HG02623 (cell line): ENCODE measurements at regions not wholly inside any gene's neighbourhood (a gene's known extent, or its start where the extent isn't known, plus 50 kb on each side); places are given as distances from the start of the nearest gene placed in this dataset.
"Not testable (repeated sequence)": the region's sequence is repeated elsewhere in the genome, so short reads cannot be mapped to it uniquely, and the experiment has no call there.

Source experiments
- ATAC-seq: cut with Tn5 transposase; IDR thresholded peaks from one replicate; pipeline ENCODE4 v1.9.1; 2021; ENCODE audit warnings: moderate library complexity; ENCODE audit not compliant: unreplicated experiment

DNA sequence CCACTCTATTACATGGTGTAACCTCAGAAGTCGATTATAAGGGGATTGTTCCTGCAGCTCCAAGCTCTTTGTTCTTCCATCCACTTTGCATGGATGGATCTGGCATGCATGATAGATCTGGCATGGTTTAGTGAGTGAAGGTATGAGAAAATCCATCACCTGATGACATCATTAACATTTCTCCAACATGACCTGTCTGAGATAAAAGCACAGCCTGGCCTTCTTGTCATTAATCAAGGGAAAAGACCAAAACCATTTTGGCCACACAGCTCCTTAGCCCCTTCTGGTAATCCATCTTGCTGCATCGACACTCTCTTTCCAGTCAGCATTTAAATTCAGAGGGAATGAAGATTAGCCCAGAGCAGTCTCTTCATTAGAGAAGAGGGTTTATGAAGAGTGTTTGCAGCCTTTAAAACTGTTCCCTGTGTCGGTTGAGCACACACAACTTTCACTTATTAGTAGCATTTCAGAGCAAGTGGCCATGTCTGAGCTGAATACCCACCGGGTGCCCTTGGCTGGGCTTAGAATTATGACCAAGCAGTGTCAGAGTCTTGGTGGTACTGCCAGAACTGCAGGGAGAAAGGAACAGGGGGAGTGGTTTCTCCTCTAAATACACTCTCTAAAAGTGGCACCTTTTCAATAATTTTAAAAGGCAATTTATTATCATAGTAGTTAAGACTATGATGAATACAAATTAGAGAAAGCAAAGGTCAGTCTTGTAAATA, 246.0 kb downstream of the HAPSTR1 start:
- ATAC-seq = no peak

- no peak for ATAC-seq
These were observed 246.6 kb downstream of the HAPSTR1 start for GRCh38 chr16:9338068-9338467.

GRCh38 chr16:9338510-9338909, 247.1 kb downstream of the HAPSTR1 start:
- ATAC-seq = no peak

DNA sequence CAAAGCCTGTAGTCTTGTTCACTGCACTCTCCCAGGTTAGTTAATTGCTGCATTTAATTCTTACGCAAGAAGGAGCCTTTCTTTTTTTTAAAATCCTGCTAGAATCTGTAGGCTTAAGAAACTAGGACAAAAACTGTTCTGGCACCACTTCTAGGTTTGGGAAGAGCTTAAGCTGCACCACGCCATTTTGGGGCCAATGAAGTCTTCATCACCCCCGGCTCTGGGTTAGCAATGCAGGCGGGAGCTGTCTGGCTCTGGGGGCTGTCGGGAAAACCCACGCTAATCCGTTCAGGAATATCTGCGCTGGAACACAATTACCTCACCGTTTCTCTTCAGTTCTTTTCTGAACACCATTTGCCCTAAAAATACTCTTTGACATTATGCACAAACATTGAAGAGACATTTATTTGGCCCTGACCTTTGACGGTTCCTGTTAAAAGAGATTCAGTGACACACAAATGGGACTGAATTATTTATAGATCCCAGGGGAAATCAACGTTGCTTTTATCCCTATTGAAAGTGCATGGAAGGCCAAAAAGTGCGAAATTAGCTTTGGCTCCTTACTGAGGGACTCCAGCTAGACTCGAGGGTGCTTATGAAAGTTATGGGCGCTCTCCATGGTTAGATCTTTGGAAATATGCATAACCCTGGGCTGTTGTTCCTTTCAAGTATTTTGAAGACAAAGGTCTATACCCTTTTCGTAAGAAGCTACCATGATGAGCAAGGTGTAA, 249.2 kb downstream of the HAPSTR1 start:
- ATAC-seq = no peak

DNA sequence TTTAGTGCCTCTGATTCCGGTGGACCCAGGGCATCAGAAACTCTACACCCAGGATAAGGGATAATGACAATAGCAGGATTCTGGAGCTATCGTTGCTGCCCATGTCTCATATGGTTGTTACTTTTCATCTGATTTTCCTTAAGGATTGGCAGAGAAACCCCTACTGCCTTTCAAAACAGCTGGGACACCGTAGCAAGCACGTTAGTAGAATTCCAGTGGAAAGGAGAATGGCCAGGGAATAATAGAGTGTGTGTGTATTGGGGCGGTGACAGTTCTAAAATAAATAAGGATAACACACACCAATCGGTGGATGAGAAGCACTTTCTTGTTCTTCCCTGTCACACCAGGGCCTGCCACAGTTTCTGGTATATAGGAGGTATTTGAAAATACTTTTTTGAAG, 251.8 kb downstream of the HAPSTR1 start:
- no peak for ATAC-seq

- ATAC-seq = no peak
These were observed 253.1 kb downstream of the HAPSTR1 start for GRCh38 chr16:9344508-9344907.

DNA sequence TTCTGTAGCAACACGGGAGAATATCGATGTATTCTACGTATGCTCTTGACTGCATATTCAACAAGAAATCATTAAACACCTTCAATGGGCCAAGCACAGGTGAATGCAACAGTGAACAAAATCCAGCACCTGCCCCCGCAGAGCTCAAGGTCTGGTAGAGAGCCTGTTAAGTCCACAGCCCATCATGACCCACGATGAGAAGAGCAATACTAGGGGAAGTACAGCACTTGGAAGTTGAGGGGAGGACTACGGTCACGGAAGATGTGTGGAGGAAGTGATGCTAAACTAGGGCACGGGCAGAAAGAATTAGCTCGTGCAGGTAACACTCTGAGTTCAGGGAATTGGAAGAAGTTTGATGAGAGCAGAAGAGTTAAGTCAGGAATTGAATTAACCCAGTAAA, 253.6 kb downstream of the HAPSTR1 start:
- ATAC-seq = no peak

DNA sequence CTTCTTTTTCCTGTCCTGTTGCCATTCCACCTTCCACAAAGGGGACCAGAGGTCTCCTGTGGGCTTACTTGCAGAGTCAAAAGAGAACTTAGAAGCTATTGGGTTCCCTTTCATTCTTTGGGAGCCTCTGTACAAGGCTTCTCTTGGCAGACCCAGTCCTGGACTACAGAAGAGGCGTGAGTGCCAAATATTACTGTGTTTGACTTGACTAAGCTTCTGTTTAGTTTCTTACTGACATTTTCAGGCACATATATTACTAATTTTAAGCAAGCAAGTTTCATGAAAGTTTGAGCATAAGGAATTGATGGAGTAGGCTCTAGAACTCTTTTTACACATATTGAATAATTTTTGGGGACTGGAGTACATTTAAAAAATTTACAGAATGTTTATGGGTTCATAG, 254.4 kb downstream of the HAPSTR1 start:
- no peak for ATAC-seq

DNA sequence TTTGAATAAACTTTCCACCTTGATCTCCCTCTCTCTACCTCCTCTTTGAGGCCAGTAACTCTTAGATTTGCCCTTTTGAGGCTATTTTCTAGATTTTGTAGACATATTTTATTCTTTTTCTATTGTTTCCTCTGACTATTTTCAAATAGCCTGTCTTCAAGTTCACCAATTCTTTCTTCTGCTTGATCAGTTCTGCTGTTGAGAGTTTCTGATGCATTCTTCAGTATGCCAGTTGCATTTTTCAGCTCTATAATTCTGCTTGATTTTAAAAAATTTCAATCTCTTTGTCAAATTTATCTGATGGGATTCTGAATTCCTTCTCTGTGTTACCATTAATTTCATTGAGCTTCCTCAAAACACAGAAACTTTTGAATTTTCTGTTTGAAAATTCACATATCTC, 257.5 kb downstream of the HAPSTR1 start:
- no peak for ATAC-seq

DNA sequence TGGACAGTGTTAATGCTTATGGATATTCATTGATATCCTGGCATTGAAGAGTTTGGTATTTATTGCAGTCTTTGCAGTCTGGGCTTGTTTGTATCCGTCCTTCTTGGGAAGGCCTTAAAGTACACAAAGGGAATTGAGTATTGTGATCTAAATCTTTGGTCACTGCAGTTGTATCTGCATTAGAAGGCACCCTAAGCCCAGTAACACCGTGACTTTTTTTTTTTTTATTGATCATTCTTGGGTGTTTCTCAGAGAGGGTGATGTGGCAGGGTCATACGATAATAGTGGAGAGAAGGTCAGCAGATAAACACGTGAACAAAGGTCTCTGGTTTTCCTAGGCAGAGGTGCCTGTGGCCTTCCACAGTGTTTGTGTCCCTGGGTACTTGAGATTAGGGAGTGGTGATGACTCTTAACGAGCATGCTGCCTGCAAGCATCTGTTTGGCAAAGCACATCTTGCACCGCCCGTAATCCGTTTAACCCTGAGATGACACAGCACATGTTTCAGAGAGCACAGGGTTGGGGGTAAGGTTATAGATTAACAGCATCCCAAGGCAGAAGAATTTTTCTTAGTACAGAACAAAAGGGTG, 258.0 kb downstream of the HAPSTR1 start:
- not testable (repeated sequence) for ATAC-seq

DNA sequence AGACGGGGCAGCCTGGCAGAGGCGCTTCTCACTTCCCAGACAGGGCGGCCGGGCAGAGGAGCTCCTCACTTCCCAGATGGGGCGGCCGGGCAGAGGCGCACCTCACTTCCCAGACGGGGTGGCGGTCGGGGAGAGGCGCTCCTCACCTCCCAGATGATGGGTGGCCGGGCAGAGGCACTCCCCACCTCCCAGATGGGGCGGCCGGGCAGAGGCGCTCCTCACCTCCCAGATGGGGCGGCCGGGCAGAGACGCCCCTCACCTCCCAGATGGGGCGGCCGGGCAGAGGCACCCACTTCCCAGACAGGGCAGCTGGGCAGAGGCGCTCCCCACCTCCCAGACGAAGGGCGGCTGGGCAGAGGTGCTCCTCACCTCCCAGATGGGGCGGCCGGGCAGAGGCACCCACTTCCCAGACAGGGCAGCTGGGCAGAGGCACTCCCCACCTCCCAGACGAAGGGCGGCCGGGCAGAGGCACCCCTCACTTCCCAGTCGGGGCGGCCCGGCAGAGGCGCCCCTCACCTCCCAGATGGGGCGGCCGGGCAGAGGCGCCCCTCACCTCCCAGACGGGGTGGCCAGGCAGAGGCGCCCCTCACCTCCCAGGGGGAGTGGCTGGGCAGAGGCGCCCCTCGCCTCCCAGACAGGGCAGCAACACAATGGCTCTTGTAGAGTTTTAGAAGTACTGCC, 258.8 kb downstream of the HAPSTR1 start:
- ATAC-seq = not testable (repeated sequence)

DNA sequence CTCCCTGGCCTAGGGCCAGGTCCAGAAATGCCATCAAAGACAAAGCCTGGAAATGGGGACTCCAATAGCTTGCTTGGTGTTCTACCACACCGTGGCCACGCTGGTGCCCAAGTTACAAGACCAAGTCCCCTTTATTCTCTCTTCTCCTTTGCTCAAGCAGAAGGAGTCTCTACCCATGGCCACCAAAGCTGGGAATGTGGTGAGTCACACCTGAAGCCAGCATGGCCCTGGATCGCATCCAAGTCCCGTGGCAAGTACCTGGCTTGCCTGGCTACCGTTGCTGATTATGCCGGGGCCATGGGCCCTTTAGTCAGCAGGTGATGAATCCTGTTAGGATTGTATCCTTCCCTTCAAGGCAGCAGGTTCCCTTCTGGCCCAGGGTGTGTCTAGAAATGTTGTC, 260.0 kb downstream of the HAPSTR1 start:
- no peak for ATAC-seq

GRCh38 chr16:9351841-9352434, 260.5 kb downstream of the HAPSTR1 start:
- ATAC-seq = no peak

DNA sequence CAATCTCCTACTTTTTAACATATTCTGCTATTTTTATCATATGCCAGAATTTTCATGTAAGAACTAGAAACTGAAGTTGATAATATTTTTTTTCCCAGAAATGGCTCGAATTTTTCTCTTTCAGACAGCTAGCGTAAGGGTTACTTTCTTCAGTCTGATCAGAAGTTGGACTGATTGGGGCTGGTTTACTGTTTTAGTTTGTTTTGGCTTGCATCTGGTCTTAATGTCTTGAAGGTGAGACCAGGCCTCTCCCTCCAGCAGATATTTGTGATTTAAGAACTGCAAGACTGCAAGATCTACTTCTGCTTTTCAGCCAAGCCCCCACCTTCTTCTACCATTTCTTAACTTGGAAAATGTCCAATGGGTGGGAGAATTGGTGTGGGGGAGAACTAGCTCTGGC, 266.4 kb downstream of the HAPSTR1 start:
- ATAC-seq = no peak

- no peak for ATAC-seq
These were observed 268.6 kb downstream of the HAPSTR1 start for GRCh38 chr16:9360075-9360474.

- ATAC-seq = no peak
These were observed 270.6 kb downstream of the HAPSTR1 start for GRCh38 chr16:9362050-9362449.

DNA sequence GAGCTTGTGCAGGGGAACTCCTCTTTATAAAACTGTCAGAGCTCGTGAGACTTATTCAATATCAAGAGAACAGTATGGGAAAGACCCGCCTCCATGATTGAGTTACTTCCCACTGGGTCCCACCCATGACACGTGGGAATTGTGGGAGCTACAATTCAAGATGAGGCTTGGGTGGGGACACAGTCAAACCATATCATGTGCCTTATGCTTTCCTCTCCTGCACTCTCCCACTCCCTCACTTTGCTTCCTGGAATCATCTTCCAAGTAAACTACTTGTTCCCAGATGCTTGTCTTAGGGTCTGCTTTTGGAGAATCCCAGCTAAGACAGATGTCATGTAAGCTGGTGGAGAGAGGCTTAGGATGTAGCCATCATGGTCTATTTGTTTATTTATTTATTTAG, 271.2 kb downstream of the HAPSTR1 start:
- no peak for ATAC-seq

DNA sequence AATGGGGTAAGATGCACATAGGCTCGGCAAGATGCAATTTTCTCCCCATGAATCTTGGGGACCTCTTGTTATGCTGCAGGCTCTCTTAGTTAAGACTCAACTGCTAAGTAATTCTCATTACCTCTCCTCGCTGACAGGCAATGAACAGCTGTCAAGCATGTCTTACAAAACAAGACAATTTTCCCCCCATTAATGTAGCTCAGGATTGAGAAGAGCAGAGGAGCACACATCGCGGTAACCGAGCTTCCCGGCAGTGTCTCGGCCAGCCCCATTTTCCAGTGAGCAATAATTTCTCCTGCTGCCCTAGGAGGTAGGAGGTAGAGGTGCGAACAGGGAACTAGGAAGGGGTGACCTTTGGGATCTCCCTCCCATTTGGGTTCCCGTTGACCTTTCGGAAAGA, 272.1 kb downstream of the HAPSTR1 start:
- ATAC-seq = no peak

GRCh38 chr16:9364721-9365369, 273.4 kb downstream of the HAPSTR1 start:
- ATAC-seq = no peak

GRCh38 chr16:9365370-9365728, 273.9 kb downstream of the HAPSTR1 start:
- ATAC-seq = no peak
